NCI-H146 (cell line): ENCODE measurements at regions not wholly inside any gene's neighbourhood (a gene's known extent, or its start where the extent isn't known, plus 50 kb on each side); places are given as distances from the start of the nearest gene placed in this dataset.

Source experiments
- DNase-seq: peaks from one replicate; lab custom pipeline; 2025; lab: John Stamatoyannopoulos, UW

DNA sequence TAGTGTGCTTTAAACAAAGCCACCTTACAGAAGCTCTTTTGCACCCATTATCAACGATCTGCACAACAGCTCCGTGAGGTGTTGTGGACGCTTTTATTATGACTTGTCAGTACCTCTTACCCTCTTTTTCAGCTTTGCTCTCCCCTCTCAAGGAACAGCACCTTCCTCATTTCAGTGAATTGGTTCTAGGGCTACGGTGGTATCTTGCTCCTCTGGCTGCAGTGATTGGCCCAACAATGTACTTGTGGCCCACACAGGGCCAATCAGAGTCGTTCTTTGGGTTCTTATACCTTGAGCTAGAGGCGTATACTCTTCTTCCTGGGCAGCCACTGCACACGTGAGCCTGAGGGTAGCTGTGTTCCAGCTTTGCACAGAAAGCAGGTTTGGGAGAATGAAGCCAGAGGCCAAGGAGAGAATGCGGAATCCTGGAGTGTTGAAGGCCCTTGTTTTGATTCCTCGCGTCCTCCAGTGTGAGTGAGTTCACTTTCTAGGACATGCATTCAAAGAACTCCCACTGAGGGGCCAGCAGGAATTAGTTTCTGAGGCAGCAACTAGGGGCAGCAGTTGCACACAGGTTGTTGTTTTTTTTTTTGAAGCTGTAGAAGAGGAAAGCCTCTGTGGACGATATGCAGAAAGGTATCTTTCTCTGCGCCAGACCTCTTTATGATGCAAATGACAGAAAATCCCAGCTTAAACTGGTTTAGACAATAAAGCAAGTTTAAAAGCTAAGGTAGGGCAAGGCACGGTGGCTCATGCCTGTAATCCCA, 49.8 kb upstream of the PDZD8 start:
- no peak for DNase-seq
